ENCODE measurements at regions not wholly inside any gene's neighbourhood (a gene's known extent, or its start where the extent isn't known, plus 50 kb on each side); places are given as distances from the start of the nearest gene placed in this dataset.
A peak's percentile ranks its signal among the peaks of the same experiment; 100 is the strongest.

GRCh38 chr9:87337335-87338087 is 160.2 kb upstream of the DAPK1 start:
- DNase-seq (ENCODE audit: extremely low read depth, low read depth) = no peak
- TF ChIP-seq CTCF (IDR thresholded peaks at IDR 0.05; ENCODE audit: low read depth, low read length, missing control alignments) = no peak
- peak overlapping the region; percentile 31 for H3K4me3 ChIP-seq (replicated peaks; ENCODE audit: low read depth, low read length)

- no peak for DNase-seq (ENCODE audit: extremely low read depth, low read depth)
- no peak for TF ChIP-seq CTCF (IDR thresholded peaks at IDR 0.05; ENCODE audit: low read depth, low read length, missing control alignments)
Observed at GRCh38 chr9:87338088-87338989, 159.3 kb upstream of the DAPK1 start.

GRCh38 chr9:87340391-87340790 is 157.3 kb upstream of the DAPK1 start:
- TF ChIP-seq CTCF (IDR thresholded peaks at IDR 0.05; ENCODE audit: low read depth, low read length, missing control alignments) = no peak
- DNase-seq (ENCODE audit: extremely low read depth, low read depth) = no peak
- H3K4me3 ChIP-seq (replicated peaks; ENCODE audit: low read depth, low read length) = no peak overlapping the region

More at GRCh38 chr9:87338088-87338989, 159.3 kb upstream of the DAPK1 start:
- no peak overlapping the region for H3K4me3 ChIP-seq (replicated peaks; ENCODE audit: low read depth, low read length)

GRCh38 chr9:87342743-87343142 is 154.9 kb upstream of the DAPK1 start:
- TF ChIP-seq CTCF (IDR thresholded peaks at IDR 0.05; ENCODE audit: low read depth, low read length, missing control alignments) = no peak
- H3K4me3 ChIP-seq (replicated peaks; ENCODE audit: low read depth, low read length) = no peak overlapping the region
- peak; percentile 37 for DNase-seq (ENCODE audit: extremely low read depth, low read depth)

- no peak overlapping the region for H3K4me3 ChIP-seq (replicated peaks; ENCODE audit: low read depth, low read length)
- DNase-seq (ENCODE audit: extremely low read depth, low read depth) = no peak
- TF ChIP-seq CTCF (IDR thresholded peaks at IDR 0.05; ENCODE audit: low read depth, low read length, missing control alignments) = no peak
Observed at GRCh38 chr9:87343816-87344430, 153.7 kb upstream of the DAPK1 start.

GRCh38 chr9:87346061-87346665 is 151.5 kb upstream of the DAPK1 start:
- TF ChIP-seq CTCF (IDR thresholded peaks at IDR 0.05; ENCODE audit: low read depth, low read length, missing control alignments) = no peak
- DNase-seq (ENCODE audit: extremely low read depth, low read depth) = no peak
- no peak overlapping the region for H3K4me3 ChIP-seq (replicated peaks; ENCODE audit: low read depth, low read length)

All from HFF-Myc (cell line).